AG04450 (cell line): ENCODE measurements at regions not wholly inside any gene's neighbourhood (a gene's known extent, or its start where the extent isn't known, plus 50 kb on each side); places are given as distances from the start of the nearest gene placed in this dataset.

Source experiments
- CTCF ChIA-PET: fragments of 300-600, 350-600 bp; formaldehyde crosslinking; extraction: SDS; loops from one replicate; lab custom pipeline; 2022; ENCODE audit warnings: antibody characterized with exemption, inconsistent platforms; lab: Charles Lee
- POLR2A ChIA-PET: fragments of 350-600 bp; formaldehyde crosslinking; extraction: SDS; loops from one replicate; lab custom pipeline; 2021; ENCODE audit warnings: antibody characterized with exemption, inconsistent platforms; lab: Yijun Ruan, JAX
- DNase-seq: peaks from one replicate; pipeline ENCODE4 v3.0.0-alpha.2; 2011; ENCODE audit warnings: low read depth, low spot score
- H3K27ac ChIP-seq: one replicate; pipeline ENCODE4 v1.5.1; 2012; ENCODE audit warnings: low read depth, low read length, control low read depth
- H3K27me3 ChIP-seq: one replicate; pipeline ENCODE4 v1.6.0; 2012; ENCODE audit warnings: low read length; ENCODE audit not compliant: control insufficient read depth, insufficient read depth
- H3K4me3 ChIP-seq: 2 replicates; pipeline ENCODE4 v1.5.1; 2011; ENCODE audit warnings: mild to moderate bottlenecking, low read depth, low read length, control low read depth
- H3K9me3 ChIP-seq: 2 replicates; pipeline ENCODE4 v1.5.1; 2012; ENCODE audit warnings: low read length; ENCODE audit not compliant: control insufficient read depth, insufficient read depth
- CTCF ChIP-seq: IDR thresholded peaks from 2 replicates; pipeline ENCODE4 v1.5.1; 2011; ENCODE audit warnings: low read depth, low read length, control low read depth, inconsistent platforms

GRCh38 chr9:108043585-108043984, 554.0 kb upstream of the KLF4 start:
- POLR2A ChIA-PET = no interaction called here
- no peak for TF ChIP-seq CTCF
- peaks cover 3% of the 10 kb centered on the region; the same call in 1 of the 2 replicates for H3K9me3 ChIP-seq

GRCh38 chr9:108041551-108041950, 552.0 kb upstream of the KLF4 start:
- Histone ChIP-seq H3K4me3 (no peak overlapping the region), H3K9me3 (peaks cover 3% of the 10 kb centered on the region; the same call in 1 of the 2 replicates), H3K27ac (no peak overlapping the region), H3K27me3 (no peaks in the 10 kb centered on the region)
- ChIA-PET POLR2A (interaction anchor here (1.5 kb wide), 1 partner anchor 8 kb away, joined by 4 read pairs; no protein-coding TSS in a partner anchor), CTCF (interaction anchor here (0.6 to 0.9 kb wide), 2 partner anchors 15 to 558 kb away, joined by 3 to 5 read pairs; no protein-coding TSS in a partner anchor)
- DNase-seq = no peak
- TF ChIP-seq CTCF = no peak

More at GRCh38 chr9:108043585-108043984, 554.0 kb upstream of the KLF4 start:
- no peak for DNase-seq
- CTCF ChIA-PET = no interaction called here
- Histone ChIP-seq H3K4me3 (no peak overlapping the region), H3K27me3 (no peaks in the 10 kb centered on the region), H3K27ac (no peak overlapping the region)

GRCh38 chr9:108040783-108041182, 551.2 kb upstream of the KLF4 start:
- TF ChIP-seq CTCF = no peak
- no peak overlapping the region for H3K27ac ChIP-seq
- no peaks in the 10 kb centered on the region for H3K27me3 ChIP-seq
- peaks cover 3% of the 10 kb centered on the region; the same call in 1 of the 2 replicates for H3K9me3 ChIP-seq
- CTCF ChIA-PET = no interaction called here
- no peak for DNase-seq
- no peak overlapping the region for H3K4me3 ChIP-seq
- POLR2A ChIA-PET = interaction anchor here (0.7 to 1.5 kb wide), 2 partner anchors 9 to 1134 kb away, joined by 3 to 4 read pairs; no protein-coding TSS in a partner anchor

- no peak for TF ChIP-seq CTCF
- H3K27ac ChIP-seq = no peak overlapping the region
- H3K9me3 ChIP-seq = peaks cover 1% of the 10 kb centered on the region; the same call in 1 of the 2 replicates
- no peak overlapping the region for H3K4me3 ChIP-seq
- CTCF ChIA-PET = no interaction called here
- POLR2A ChIA-PET = no interaction called here
- DNase-seq = no peak
- no peaks in the 10 kb centered on the region for H3K27me3 ChIP-seq
Measured at GRCh38 chr9:108039493-108039892, 549.9 kb upstream of the KLF4 start.

GRCh38 chr9:108039012-108039411, 549.4 kb upstream of the KLF4 start:
- ChIA-PET POLR2A (no interaction called here), CTCF (no interaction called here)
- no peak for TF ChIP-seq CTCF
- no peaks in the 10 kb centered on the region for H3K9me3 ChIP-seq
- no peak for DNase-seq
- no peak overlapping the region for H3K4me3 ChIP-seq
- no peaks in the 10 kb centered on the region for H3K27me3 ChIP-seq
- no peak overlapping the region for H3K27ac ChIP-seq
